Endothelial cell (in vitro differentiated cells): ENCODE measurements at regions not wholly inside any gene's neighbourhood (a gene's known extent, or its start where the extent isn't known, plus 50 kb on each side); places are given as distances from the start of the nearest gene placed in this dataset.

Experiments used
- DNase-seq: peaks from one replicate; pipeline ENCODE4 v3.0.0; 2021; ENCODE audit warnings: low spot score
- H3K27ac Mint-ChIP-seq: one replicate; pipeline ENCODE4 v1.8.0; 2021; ENCODE audit warnings: mixed read lengths, inconsistent platforms; ENCODE audit not compliant: unreplicated experiment
- H3K27me3 Mint-ChIP-seq: one replicate; pipeline ENCODE4 v1.8.0; 2021; ENCODE audit warnings: mild to moderate bottlenecking, moderate library complexity, mixed read lengths, inconsistent platforms; ENCODE audit not compliant: unreplicated experiment
- H3K36me3 Mint-ChIP-seq: one replicate; pipeline ENCODE4 v1.8.0; 2021; ENCODE audit warnings: mild to moderate bottlenecking, low read depth, mixed read lengths, inconsistent platforms; ENCODE audit not compliant: unreplicated experiment
- H3K4me1 Mint-ChIP-seq: one replicate; pipeline ENCODE4 v1.8.0; 2021; ENCODE audit warnings: mild to moderate bottlenecking, mixed read lengths, inconsistent platforms; ENCODE audit not compliant: unreplicated experiment
- H3K4me3 Mint-ChIP-seq: one replicate; pipeline ENCODE4 v1.8.0; 2021; ENCODE audit warnings: mild to moderate bottlenecking, mixed read lengths, inconsistent platforms; ENCODE audit not compliant: unreplicated experiment
- H3K9me3 Mint-ChIP-seq: one replicate; pipeline ENCODE4 v1.8.0; 2021; ENCODE audit warnings: mixed read lengths, inconsistent platforms; ENCODE audit not compliant: unreplicated experiment
- TF ChIP-seq, protein P1 (sequence below): fragments of 200-600 bp; sonication (generic); IDR thresholded peaks from one replicate; pipeline ENCODE4 v1.5.0; 2021; ENCODE audit warnings: antibody characterized with exemption; ENCODE audit not compliant: unreplicated experiment

GRCh38 chr13:33657274-33657673 is 160.7 kb upstream of the RFC3 start:
- Mint-ChIP-seq H3K9me3 (no peaks in the 10 kb centered on the region), H3K27me3 (peaks cover 3% of the 10 kb centered on the region), H3K4me1 (no peaks in the 10 kb centered on the region), H3K27ac (no peak overlapping the region), H3K36me3 (no peaks in the 10 kb centered on the region), H3K4me3 (no peak overlapping the region)
- no peak for DNase-seq
- TF ChIP-seq, protein P1, sequence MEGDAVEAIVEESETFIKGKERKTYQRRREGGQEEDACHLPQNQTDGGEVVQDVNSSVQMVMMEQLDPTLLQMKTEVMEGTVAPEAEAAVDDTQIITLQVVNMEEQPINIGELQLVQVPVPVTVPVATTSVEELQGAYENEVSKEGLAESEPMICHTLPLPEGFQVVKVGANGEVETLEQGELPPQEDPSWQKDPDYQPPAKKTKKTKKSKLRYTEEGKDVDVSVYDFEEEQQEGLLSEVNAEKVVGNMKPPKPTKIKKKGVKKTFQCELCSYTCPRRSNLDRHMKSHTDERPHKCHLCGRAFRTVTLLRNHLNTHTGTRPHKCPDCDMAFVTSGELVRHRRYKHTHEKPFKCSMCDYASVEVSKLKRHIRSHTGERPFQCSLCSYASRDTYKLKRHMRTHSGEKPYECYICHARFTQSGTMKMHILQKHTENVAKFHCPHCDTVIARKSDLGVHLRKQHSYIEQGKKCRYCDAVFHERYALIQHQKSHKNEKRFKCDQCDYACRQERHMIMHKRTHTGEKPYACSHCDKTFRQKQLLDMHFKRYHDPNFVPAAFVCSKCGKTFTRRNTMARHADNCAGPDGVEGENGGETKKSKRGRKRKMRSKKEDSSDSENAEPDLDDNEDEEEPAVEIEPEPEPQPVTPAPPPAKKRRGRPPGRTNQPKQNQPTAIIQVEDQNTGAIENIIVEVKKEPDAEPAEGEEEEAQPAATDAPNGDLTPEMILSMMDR = no peak

GRCh38 chr13:33659466-33659865 is 158.5 kb upstream of the RFC3 start:
- no peak overlapping the region for H3K27ac Mint-ChIP-seq
- DNase-seq = no peak
- H3K4me1 Mint-ChIP-seq = no peaks in the 10 kb centered on the region
- H3K9me3 Mint-ChIP-seq = no peaks in the 10 kb centered on the region
- H3K4me3 Mint-ChIP-seq = no peak overlapping the region
- H3K27me3 Mint-ChIP-seq = peaks cover 3% of the 10 kb centered on the region
- TF ChIP-seq, protein P1 = no peak
- H3K36me3 Mint-ChIP-seq = no peaks in the 10 kb centered on the region

DNA sequence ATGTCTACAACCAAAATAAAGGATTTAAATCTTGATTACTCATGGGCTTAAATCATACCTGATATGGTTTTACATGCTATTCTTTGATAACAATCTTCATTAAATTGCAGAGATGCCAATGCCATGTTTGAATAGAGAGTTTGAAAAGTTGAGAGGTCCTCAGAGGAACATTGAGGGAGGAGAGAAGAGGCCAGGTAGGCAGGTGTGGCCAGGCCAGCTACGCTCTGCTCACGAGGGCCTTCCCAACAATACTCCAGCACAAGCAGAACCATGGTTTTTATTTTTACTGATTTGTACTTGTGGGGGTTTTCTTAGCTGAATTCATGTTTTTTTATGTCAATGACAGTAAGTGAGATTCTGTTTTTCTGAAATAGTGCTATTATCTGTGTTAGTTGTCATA is 158.1 kb upstream of the RFC3 start:
- Mint-ChIP-seq H3K27ac (no peak overlapping the region), H3K36me3 (no peaks in the 10 kb centered on the region), H3K4me3 (no peak overlapping the region), H3K4me1 (no peaks in the 10 kb centered on the region), H3K9me3 (no peaks in the 10 kb centered on the region), H3K27me3 (peaks cover 3% of the 10 kb centered on the region)
- TF ChIP-seq, protein P1 = no peak
- DNase-seq = no peak

GRCh38 chr13:33662392-33662791 is 155.6 kb upstream of the RFC3 start:
- Mint-ChIP-seq H3K9me3 (no peaks in the 10 kb centered on the region), H3K36me3 (no peaks in the 10 kb centered on the region), H3K4me1 (no peaks in the 10 kb centered on the region), H3K4me3 (no peak overlapping the region), H3K27me3 (peaks cover 3% of the 10 kb centered on the region), H3K27ac (no peak overlapping the region)
- TF ChIP-seq, protein P1 = no peak
- DNase-seq = no peak

DNA sequence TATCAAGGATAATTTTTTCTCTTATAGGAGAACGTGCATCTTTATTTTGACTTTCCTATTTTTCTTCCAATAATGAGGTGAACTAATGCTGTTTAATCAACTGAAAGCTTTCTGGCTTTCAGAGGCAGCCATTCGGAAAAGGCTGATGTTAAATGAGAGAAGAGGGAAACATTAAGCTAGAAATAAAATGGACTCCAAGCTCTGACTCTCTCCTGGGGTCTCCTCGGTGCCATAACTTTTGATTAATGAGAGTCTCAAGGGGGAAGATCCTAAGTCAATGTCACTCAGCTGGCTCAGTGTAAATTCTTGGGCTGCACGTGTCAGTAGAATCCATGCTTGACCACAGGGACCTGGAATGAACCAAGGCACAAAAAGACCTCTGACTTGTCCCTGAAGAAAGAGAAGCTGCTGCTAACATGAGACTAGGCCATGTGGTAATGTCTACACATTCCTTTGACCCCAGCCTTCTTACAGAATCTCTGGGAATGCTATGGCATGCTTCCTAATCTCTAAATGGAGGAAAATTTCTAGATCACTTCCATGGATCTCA is 152.2 kb upstream of the RFC3 start:
- TF ChIP-seq, protein P1 = no peak
- H3K27ac Mint-ChIP-seq = no peak overlapping the region
- H3K4me3 Mint-ChIP-seq = no peak overlapping the region
- no peaks in the 10 kb centered on the region for H3K4me1 Mint-ChIP-seq
- H3K27me3 Mint-ChIP-seq = peaks cover 6% of the 10 kb centered on the region
- DNase-seq = no peak
- H3K36me3 Mint-ChIP-seq = no peaks in the 10 kb centered on the region
- H3K9me3 Mint-ChIP-seq = no peaks in the 10 kb centered on the region
